NCI-H460 (cell line): ENCODE measurements at regions not wholly inside any gene's neighbourhood (a gene's known extent, or its start where the extent isn't known, plus 50 kb on each side); places are given as distances from the start of the nearest gene placed in this dataset.

Experiments
- DNase-seq: peaks from one replicate; pipeline ENCODE4 v3.0.0-alpha.2; 2016; ENCODE audit warnings: low read depth; ENCODE audit errors: extremely low read depth

DNA sequence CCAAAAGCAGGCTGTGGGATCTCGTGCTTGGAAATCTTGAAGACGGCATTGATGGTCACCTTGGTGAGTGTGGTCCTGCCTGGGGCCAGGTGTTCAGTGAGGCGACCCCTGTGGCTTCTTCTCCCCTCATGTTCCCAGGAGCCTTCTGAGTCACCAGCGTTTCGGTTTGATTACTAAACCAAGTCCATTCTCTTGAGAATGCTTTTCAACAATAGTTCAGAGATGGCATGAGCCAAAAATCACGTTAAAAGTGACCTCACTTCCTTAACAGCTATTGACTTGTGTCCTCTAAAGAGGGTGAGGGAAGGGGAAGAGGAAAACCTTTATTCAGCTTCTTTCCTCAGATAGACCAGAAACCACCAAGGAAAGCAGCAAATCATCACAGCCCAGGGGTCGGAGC, 315.2 kb downstream of the GATA3 start:
- DNase-seq = no peak

DNA sequence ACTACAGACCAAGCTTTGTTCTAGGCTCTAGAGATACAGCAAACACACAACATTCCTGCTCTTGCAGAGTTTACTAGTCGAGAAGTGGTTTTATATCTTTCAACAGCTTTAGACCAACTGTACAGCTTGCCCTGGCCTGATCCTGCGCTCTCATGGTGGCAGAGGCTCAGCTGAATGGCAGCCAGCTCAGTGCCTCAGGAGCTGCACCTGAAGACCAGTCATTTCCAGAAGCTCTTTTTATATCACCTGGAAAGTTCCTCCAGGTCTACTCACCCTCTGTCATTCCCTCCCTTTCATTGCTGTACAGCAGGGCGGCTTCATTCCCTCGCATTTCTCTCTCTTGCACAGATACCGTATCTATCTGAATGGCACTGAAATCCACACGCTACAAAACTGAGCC, 319.8 kb downstream of the GATA3 start:
- no peak for DNase-seq

DNA sequence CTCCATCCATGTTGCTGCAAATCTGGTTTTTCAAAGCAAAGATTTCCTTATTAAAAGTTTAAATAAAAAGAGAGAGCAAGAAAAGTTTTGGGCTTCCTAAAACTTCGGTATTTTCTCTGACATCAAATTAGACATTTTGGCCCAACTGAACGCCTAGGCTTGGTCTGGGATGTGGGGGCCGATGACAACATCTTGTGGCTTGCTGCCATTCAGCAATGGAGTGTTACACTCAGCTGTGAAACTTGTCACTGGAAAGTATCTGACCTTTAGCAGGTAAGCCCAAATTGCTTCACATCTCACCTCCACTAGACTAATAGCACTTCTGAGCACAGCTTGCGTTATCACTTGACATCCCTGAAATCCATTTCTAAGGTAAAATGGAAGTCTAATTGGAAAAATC, 320.6 kb downstream of the GATA3 start:
- no peak for DNase-seq

GRCh38 chr10:8378198-8378983, 323.9 kb downstream of the GATA3 start:
- DNase-seq = no peak

- no peak for DNase-seq
Observed at GRCh38 chr10:8379906-8380832, 325.7 kb downstream of the GATA3 start.

DNA sequence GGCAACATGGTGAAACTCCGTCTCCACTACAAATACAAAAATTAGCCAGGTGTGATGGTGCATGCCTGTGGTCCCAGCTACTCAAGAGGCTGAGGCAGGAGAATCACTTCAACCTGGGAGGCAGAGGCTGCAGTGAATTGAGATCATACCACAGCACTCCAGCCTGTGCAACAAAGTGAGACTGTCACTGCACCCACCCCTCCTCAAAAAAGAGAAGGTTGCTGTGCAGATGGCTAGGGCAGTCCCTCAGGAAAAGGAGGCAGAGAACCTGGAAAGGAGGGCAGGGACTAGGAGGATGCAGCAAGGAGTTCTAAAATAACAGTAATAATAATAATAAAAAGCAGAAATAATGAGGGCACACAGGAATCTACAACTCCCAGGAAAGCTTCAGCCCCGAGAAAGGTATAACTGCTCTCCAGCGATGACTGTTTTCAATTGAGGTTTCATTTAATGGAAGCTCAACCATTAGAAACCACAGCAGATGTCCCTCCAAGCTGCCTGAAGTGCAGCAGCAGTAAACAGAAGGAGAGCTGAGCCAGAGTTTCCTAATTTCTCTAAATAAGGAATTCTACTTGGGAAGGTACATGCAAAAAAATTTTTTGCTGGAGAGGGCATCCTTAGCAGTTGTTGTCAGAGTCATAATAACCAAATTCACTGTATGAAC, 326.5 kb downstream of the GATA3 start:
- DNase-seq = no peak

- no peak for DNase-seq
Observed at GRCh38 chr10:8386781-8387180, 332.3 kb downstream of the GATA3 start.

GRCh38 chr10:8389630-8390029, 335.1 kb downstream of the GATA3 start:
- no peak for DNase-seq

- DNase-seq = no peak
Observed at GRCh38 chr10:8392216-8392615, 337.7 kb downstream of the GATA3 start.

GRCh38 chr10:8393531-8393930, 339.0 kb downstream of the GATA3 start:
- no peak for DNase-seq

- no peak for DNase-seq
Observed at GRCh38 chr10:8396675-8397074, 342.2 kb downstream of the GATA3 start.

- DNase-seq = no peak
Observed at GRCh38 chr10:8398771-8399170, 344.3 kb downstream of the GATA3 start.

- no peak for DNase-seq
Observed at GRCh38 chr10:8400151-8400550, 345.7 kb downstream of the GATA3 start.

DNA sequence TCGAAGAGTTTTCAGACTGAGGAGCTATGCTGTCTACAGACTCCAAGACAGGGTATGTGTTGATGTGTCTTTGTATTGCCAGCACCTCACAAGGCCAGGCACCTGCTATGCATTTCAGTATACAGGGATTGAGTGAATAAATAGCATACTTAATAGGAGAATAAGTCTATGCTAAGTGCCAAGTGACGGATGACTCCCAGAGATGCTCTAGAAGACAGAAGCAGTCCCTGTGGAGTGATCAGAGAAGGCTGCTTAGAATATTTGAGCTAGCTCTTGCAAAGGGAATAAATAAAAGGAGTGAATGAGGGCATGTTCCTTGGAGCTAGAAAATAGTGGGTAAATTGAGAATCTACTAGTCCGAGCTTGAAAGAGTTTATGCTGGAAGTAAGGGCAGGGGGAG, 346.4 kb downstream of the GATA3 start:
- DNase-seq = no peak

- no peak for DNase-seq
Observed at GRCh38 chr10:8401531-8401930, 347.0 kb downstream of the GATA3 start.

GRCh38 chr10:8402576-8402975, 348.1 kb downstream of the GATA3 start:
- DNase-seq = no peak

DNA sequence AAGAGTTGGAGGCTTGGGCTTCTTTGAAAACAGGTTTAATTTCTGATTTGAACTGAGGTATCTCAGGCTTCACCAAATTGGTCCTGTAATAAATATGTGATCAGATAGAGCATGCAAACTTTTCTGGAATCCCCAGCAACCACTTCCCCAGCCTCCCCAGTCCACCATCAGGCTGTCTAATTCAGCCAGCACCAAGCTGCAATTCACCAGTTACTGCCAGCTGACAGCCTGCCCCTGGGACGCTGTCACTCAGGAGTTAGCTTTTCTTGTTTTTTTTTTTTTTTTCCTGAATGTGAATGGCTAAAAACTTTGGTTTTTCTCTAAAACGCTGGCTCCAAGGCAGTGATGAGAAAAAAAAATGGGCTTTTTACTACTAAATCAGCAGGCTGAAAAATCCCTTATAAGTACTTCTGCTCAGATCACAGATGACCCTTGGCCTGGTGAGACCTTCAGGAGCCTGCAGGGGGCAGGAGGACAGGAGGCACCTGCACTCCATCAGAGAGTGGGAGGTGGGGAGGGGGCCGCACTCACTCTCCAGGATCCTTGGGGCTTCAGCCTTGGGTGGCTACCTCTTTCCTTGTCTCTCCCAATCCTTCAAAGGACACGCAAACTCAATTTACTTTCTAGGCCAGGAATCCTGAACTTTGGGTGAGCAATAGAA, 349.4 kb downstream of the GATA3 start:
- DNase-seq = no peak

- no peak for DNase-seq
Observed at GRCh38 chr10:8404721-8405120, 350.2 kb downstream of the GATA3 start.

DNA sequence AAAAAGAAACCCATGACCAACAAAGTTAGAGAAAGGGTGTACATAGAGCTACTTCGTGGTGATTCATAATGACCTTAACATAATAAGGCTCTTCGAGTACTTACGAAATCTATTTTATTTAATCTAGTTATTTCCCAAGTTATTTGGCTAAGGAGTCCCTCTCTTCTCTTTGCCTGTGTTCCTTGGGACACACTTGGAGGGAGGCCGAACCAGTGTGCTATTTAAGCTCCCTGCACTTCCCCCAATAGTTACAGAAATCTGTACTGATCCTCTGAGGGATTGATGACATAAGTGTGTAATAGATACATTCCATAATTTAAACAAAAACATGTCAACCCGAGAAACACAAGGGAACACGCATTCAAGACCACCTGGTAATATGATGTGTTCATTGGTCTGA, 351.1 kb downstream of the GATA3 start:
- DNase-seq = no peak

GRCh38 chr10:8407501-8408021, 353.1 kb downstream of the GATA3 start:
- DNase-seq = no peak

DNA sequence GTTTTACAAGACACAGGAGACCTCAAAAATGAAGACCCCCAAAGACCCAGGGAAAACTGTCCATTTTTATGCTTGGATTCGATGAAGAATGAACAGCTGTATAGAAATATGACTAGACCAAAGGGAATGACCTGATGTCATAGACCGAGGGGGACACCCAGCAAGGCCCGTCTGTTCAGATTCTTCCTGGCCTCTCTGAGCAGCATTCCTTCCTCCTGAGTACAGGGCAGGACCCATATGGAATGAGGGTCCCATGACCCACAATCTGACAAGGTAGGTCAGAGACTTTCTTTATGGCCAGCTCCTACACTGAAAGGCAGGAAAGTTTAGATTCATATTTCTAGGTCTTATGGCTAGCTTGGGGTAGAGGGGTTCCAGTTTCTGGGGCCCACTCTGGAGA, 356.0 kb downstream of the GATA3 start:
- DNase-seq = no peak
